Neutrophil (primary cell): ENCODE measurements at regions not wholly inside any gene's neighbourhood (a gene's known extent, or its start where the extent isn't known, plus 50 kb on each side); places are given as distances from the start of the nearest gene placed in this dataset.

Experiments used
- H3K27ac ChIP-seq: fragments of 200-600 bp; sonication (generic); 2 replicates; pipeline ENCODE4 v1.5.1; 2016; ENCODE audit warnings: mild to moderate bottlenecking, moderate library complexity
- H3K27me3 ChIP-seq: fragments of 200-600 bp; sonication (generic); 2 replicates; pipeline ENCODE4 v1.6.0; 2016; ENCODE audit warnings: mild to moderate bottlenecking
- H3K36me3 ChIP-seq: fragments of 200-600 bp; sonication (generic); 2 replicates; pipeline ENCODE4 v1.5.1; 2017
- H3K4me1 ChIP-seq, 2 experiments: fragments of 200-600 bp in 1 of 2; sonication (generic) in 1 of 2; 1 replicate in 1 of 2; 2 replicates in 1 of 2; pipeline versions ENCODE4 v1.5.1 to v1.6.1; 2013 to 2016; ENCODE audit warnings: low read depth in 1 of 2, low read length in 1 of 2, mild to moderate bottlenecking in 1 of 2, moderate library complexity in 1 of 2; ENCODE audit not compliant: control insufficient read depth in 1 of 2, insufficient read depth in 1 of 2
- H3K4me3 ChIP-seq, 2 experiments: fragments of 200-600 bp in 1 of 2; sonication (generic) in 1 of 2; 1 replicate in 1 of 2; 2 replicates in 1 of 2; pipeline ENCODE4 v1.5.1; 2013 to 2016; ENCODE audit warnings: low read depth in 1 of 2, low read length in 1 of 2, mild to moderate bottlenecking in 1 of 2, moderate library complexity in 1 of 2
- H3K9me3 ChIP-seq: fragments of 200-600 bp; sonication (generic); 2 replicates; pipeline ENCODE4 v1.5.1; 2016
- CTCF ChIP-seq: fragments of 200-600 bp; sonication (generic); IDR thresholded peaks from 2 replicates; pipeline ENCODE4 v1.5.1; 2016; ENCODE audit warnings: antibody characterized with exemption

GRCh38 chr20:16930656-16931055 is 182.5 kb downstream of the OTOR start:
- H3K9me3 ChIP-seq = no peaks in the 10 kb centered on the region
- H3K4me3 ChIP-seq = no peak overlapping the region
- no peaks in the 10 kb centered on the region for H3K36me3 ChIP-seq
- no peaks in the 10 kb centered on the region for H3K27me3 ChIP-seq
- H3K4me1 ChIP-seq = no peaks in the 10 kb centered on the region
- TF ChIP-seq CTCF = no peak
- no peak overlapping the region for H3K27ac ChIP-seq

- no peak overlapping the region for H3K27ac ChIP-seq
- H3K36me3 ChIP-seq = no peaks in the 10 kb centered on the region
- H3K27me3 ChIP-seq = no peaks in the 10 kb centered on the region
- H3K4me1 ChIP-seq = no peaks in the 10 kb centered on the region
- no peak for TF ChIP-seq CTCF
- H3K9me3 ChIP-seq = no peaks in the 10 kb centered on the region
- H3K4me3 ChIP-seq = no peak overlapping the region
Observed at GRCh38 chr20:16939051-16939450, 190.9 kb downstream of the OTOR start.

GRCh38 chr20:16940701-16941100 is 192.5 kb downstream of the OTOR start:
- no peaks in the 10 kb centered on the region for H3K9me3 ChIP-seq
- H3K27ac ChIP-seq = no peak overlapping the region
- no peaks in the 10 kb centered on the region for H3K36me3 ChIP-seq
- no peaks in the 10 kb centered on the region for H3K4me1 ChIP-seq
- no peak overlapping the region for H3K4me3 ChIP-seq
- H3K27me3 ChIP-seq = no peaks in the 10 kb centered on the region
- TF ChIP-seq CTCF = no peak

GRCh38 chr20:16942051-16942450 is 193.9 kb downstream of the OTOR start:
- Histone ChIP-seq H3K27ac (no peak overlapping the region), H3K9me3 (no peaks in the 10 kb centered on the region), H3K4me1 (no peaks in the 10 kb centered on the region), H3K36me3 (no peaks in the 10 kb centered on the region), H3K4me3 (no peak overlapping the region), H3K27me3 (no peaks in the 10 kb centered on the region)
- no peak for TF ChIP-seq CTCF

- Histone ChIP-seq H3K36me3 (no peaks in the 10 kb centered on the region), H3K27me3 (no peaks in the 10 kb centered on the region), H3K9me3 (no peaks in the 10 kb centered on the region), H3K4me3 (no peak overlapping the region), H3K27ac (no peak overlapping the region), H3K4me1 (no peaks in the 10 kb centered on the region)
- no peak for TF ChIP-seq CTCF
Observed at GRCh38 chr20:16942756-16943155, 194.6 kb downstream of the OTOR start.

GRCh38 chr20:16944745-16945144 is 196.6 kb downstream of the OTOR start:
- Histone ChIP-seq H3K4me3 (no peak overlapping the region), H3K4me1 (no peaks in the 10 kb centered on the region), H3K27me3 (no peaks in the 10 kb centered on the region), H3K9me3 (no peaks in the 10 kb centered on the region), H3K36me3 (no peaks in the 10 kb centered on the region), H3K27ac (no peak overlapping the region)
- no peak for TF ChIP-seq CTCF
